ENCODE measurements at regions not wholly inside any gene's neighbourhood (a gene's known extent, or its start where the extent isn't known, plus 50 kb on each side); places are given as distances from the start of the nearest gene placed in this dataset.
"Not testable (repeated sequence)": the region's sequence is repeated elsewhere in the genome, so short reads cannot be mapped to it uniquely, and the experiment has no call there.

DNA sequence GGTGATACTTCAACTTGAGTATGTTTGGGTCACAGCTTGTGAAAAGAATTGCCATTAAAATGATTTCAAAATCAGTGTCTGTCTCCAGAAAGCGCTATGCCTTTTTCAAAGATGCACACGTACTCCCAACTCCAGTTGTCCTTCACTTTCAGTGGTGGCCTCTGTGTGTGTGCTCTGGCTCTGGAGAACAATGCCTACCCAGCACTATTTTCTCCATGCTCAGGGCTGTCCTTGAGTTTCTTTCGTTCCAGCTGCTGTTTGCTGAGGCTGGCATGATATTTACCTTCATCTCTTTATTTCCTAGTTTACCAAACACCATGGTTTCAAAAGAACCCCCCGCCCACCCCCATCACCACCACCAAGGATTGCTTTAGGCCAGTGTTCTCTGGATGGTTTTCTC, 136.8 kb downstream of the QRSL1 start:
- DNase-seq: no peak

DNA sequence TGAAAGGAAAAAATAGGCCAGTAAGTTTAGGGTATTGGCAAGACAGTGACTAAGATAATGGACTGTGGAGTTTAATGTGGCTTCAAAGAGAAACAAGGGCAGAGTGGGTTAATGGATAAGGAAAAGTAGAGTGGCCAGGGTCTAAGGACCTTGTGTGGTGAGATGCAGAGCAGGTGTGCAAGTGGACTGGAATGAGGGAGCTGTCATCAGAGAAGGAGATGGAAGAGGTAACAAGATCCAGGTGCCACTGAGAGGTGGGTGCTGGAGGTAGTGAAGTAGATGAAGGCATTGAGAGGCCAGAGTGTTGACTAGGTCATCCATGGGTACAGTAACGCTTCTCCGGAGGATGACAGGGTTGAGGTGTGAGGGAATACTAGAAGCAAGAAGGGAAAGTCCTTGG, 136.1 kb downstream of the QRSL1 start:
- DNase-seq: no peak

DNA sequence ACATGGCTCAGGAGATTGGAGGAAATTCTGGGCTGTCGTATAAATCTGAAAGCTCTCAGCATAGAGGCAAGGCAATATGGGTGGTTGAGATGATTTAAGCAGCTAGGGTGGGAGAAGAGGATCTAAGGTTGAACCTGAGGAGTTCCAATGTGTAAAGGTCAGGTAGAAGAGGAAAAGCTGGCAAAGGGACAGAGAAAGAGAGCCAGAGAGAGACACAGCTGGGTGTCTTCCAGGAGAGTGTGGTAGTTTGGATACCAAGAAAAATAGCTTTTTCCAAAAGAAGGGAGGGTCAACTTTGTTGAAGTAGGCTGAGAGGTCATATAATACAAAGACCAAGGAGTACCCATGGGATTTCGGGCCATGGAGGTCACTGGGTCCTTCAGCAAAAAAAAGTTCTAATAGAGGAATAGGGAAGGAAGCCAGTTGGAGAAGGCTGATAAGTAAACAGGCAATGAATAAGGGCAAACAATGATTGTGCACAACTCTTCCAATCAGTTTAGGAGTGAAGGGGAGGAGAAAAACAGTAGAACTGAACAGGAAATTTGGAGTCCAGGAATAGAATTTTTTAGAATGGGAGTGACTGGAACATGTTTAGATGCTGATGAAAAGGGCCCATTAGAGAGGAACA, 135.1 kb downstream of the QRSL1 start:
- DNase-seq: no peak

DNA sequence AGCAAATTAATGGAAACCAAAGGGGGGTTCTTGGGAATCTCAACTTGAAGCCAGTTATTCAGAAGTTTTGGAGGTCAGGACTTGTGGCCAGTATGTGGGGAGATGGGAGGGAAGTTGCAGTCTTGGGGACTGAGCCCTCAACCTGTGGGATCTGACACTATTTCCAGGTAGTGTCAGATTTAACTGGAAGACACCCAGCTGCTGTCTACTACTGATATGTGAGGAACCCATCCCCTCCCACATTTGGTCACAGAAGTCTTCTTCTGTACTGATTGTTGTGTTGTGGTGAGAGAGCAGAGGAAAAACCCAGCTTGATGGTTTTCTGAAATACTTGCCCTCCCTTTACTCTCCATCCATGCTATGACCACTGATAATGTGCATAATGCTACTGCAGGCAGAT, 134.0 kb downstream of the QRSL1 start:
- no peak for DNase-seq

DNA sequence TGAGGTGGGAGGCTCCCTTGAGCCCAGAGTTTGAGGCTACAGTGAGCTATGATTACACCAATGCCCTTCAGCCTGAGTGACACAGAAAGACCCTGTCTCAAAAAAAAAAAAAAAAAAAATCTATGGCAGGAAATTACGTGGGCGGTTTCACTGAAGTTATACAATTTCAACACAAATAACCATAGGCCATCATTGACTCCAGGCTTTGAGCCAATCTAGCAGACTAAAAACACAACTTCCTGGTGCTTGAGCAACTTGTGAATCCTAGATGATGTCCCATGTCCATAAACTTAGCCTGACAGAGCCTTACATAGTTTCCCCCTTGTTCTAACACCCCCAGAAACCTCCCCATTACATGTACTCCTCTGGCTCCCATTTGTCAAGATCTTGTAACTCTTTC, 131.8 kb downstream of the QRSL1 start:
- DNase-seq: no peak

DNA sequence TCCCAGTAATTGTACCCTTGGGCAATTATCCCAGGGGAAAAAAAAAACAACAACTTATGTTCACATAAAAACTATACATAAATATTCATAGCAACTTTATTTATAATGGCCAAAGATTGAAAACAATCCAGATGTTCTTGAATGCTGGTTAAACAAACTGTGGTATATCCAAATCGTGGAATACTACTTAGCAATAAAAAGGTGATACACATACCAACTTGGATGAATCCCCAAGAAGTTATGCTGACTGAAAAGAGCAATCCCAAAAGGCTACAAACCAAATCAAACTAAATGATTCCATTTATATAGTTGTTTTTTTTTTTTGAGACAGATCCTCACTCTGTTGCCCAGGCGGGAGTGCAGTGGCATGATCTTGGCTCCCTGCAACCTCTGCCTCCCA, 129.7 kb downstream of the QRSL1 start:
- no peak for DNase-seq

- DNase-seq: no peak
These were observed 128.5 kb downstream of the QRSL1 start for GRCh38 chr6:106757722-106758467.

DNA sequence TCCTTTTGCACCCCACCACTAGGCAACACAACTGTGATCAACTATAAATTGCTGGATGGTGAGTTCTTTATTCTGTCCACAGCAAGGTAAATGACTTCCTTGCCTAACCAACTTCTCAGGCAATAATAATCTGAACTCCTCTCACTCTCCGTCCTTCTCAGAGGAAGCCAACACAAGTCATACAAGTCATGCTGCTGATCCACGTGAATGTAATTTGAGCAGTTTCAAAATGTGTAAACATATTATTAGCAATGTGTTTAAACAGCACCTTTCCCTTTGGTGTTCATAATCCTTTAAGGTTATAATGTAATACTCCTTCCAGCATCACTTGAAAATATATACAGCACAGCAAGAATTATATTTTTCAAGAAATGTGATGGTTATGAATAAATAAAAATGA, 127.9 kb downstream of the QRSL1 start:
- no peak for DNase-seq

DNA sequence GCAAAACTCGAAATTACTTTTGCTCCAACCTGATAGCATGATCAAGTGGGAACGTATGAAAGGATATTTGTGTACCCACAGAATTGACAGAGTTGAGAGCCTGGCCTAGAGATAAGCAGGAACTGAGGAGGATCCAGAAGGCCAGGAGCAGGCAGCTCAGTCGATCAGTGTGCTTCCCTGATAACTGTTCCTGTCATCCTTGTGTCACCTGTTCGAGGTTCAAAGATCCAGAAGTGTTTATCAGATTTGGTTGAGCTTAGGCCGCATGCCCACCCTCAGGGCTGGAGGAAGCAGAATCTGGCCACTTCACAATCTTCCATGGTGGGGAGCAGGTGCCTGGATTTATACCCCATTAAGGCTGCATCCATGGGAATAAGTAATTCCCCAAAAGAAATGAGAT, 124.8 kb downstream of the QRSL1 start:
- no peak for DNase-seq

DNA sequence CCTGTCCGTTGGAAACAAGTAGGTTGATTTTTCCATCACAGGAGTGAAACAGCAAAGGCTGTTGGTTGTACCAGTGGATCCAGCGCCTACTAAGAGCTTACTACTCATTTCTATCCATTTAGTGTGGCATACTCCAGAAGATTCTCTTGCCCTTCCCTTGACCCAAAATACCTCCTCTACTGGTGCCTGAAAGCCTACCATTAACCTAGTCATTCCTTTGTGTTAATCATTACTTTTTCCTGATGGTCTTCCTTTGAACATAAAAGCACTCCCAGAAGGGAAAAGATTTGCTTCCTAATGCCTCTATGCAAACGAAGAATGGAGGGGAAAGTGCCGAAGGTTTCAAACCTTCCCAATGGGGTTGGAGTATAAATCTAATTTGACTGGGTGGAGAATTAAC, 123.3 kb downstream of the QRSL1 start:
- no peak for DNase-seq

- DNase-seq: no peak
These were observed 122.3 kb downstream of the QRSL1 start for GRCh38 chr6:106751501-106752252.

DNA sequence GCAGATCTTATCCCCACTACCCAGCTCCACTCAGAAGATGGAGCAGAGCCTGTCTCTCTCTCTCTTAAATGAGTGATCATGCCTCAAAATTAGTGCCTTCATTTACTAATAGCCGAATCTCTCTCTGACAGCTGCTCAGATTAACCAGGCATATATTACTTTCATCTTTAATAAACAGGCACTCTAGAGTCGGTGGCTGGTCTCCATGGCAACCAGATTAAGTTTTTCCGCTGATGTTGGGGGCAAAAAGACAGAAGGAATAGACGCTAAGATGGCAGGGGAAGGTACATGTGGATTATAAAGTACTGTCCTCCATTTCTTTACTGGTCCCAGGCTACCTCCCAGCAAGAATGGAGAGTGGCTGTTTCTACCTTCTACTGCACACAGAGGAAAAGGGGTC, 121.6 kb downstream of the QRSL1 start:
- DNase-seq: no peak

GRCh38 chr6:106750142-106750918, 121.0 kb downstream of the QRSL1 start:
- no peak for DNase-seq

DNA sequence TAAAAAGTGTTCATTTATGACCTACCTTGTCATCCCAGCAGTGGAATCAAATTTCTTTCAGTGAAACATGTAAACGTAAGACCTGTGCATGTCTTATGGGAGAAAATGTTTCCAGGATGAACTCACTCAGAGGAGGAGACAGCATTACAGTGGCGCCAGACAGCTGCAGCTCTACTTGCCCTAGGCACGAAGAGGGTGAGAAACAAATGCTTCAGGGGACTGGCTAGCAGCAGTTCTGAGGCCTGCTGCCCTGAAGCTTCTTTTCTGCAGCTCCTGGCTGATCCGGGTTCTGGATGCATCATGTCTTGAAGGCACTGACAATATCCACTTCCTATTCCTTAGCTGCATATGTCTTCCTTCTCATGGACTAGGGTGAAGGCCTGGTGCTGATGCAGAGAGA, 120.2 kb downstream of the QRSL1 start:
- no peak for DNase-seq

DNA sequence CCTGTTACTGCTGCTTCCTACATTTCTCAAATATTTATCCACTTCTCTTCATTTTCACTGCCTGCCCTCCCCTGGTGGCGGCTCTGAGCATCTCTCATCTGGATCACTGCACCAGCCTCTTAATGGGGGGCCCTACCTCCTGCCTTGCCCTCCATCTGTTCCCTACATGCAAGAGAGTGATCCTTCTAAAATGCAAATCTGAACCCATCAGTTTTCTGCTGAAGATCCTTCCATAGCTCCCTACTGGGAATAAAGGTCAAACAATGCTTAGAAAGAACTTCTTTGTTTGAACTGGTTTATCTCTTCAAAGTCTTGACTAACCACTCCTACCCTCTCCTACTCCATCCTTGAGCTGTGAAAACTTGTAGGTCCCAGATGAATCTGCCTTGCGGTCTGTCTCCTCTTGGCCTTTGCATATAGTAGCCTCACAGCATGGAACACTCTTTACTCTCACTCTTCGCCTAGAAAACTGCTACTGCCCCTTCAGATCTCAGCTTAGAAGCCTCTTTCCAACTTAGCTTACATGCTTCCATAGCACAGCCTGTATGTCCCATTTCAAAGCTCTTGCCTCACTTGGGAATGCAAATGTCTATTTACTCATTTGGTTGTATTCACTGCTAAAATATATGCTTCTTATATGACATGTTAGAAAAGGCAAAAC, 119.3 kb downstream of the QRSL1 start:
- no peak for DNase-seq

- DNase-seq: no peak
These were observed 117.8 kb downstream of the QRSL1 start for GRCh38 chr6:106747139-106747538.

GRCh38 chr6:106746652-106747051, 117.3 kb downstream of the QRSL1 start:
- DNase-seq: no peak

DNA sequence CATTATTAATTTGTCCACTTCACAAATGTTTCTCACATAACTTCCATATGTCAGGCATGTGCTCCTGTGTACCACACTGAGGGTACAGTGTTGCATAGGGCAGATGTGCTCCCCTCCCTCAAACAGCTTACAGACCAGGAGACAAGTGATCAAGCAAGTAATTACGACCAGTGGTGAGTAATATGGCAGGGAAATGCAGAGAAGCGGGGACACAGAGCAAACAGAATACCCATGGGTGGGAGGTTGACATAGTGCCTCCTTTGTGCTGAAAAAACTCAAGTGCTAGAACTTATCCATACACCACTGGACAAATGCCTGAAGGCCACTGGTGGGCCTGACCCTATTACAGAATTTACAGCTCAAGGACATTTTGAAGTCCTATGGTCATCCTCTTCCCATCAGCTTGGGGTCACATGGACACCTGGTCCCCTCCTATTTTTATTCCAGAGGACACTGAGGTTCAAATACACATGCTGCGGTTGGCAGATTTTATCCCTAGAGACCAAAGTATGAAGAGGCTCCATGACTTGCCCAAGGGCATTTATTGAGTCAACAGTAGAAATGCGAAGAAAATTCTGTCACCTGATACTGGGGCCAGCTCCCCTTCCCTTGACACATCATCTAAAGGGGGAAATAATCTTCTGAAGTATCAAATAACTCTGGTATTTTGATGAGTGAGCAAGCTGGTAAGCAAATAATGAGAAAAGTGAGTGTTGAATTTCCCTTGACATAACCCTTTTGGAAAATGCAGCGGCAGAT, 116.6 kb downstream of the QRSL1 start:
- DNase-seq: no peak

GRCh38 chr6:106745197-106745770, 115.9 kb downstream of the QRSL1 start:
- DNase-seq: no peak

- DNase-seq: no peak
These were observed 115.4 kb downstream of the QRSL1 start for GRCh38 chr6:106744781-106745180.

- DNase-seq: not testable (repeated sequence)
These were observed 114.7 kb downstream of the QRSL1 start for GRCh38 chr6:106744029-106744428.

DNA sequence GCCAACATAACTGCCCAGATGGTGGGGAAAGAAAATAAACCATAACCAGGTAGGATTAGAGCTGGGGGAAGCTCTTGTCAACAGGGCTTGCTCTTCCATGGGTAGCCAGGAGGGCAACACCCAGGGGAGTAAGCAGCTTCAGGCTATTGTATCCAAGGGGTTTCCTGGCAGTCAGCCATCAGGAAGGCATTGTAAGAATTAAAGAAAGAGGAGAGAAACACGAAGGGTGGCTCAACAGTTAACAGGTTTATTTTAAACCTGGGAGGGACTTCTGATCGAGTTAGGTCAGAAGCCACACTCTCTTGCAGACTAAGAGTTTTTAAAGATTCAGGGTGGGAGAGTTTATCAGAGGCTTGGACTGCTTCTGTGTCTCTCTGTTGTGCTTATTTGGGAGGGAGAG, 114.2 kb downstream of the QRSL1 start:
- no peak for DNase-seq
